ENCODE measurements at regions not wholly inside any gene's neighbourhood (a gene's known extent, or its start where the extent isn't known, plus 50 kb on each side); places are given as distances from the start of the nearest gene placed in this dataset.

- Mint-ChIP-seq H3K27me3 (ENCODE audit: insufficient read depth, unreplicated experiment) (no peaks in the 10 kb centered on the region), H3K9me3 (ENCODE audit: unreplicated experiment) (peaks cover 68% of the 10 kb centered on the region), H3K4me1 (ENCODE audit: insufficient read depth, unreplicated experiment) (no peaks in the 10 kb centered on the region), H3K4me3 (ENCODE audit: unreplicated experiment) (no peak overlapping the region), H3K27ac (ENCODE audit: low read depth, unreplicated experiment) (no peak overlapping the region), H3K36me3 (ENCODE audit: insufficient read depth, unreplicated experiment) (no peaks in the 10 kb centered on the region)
- POLR2A ChIA-PET = interaction anchor here (0.7 kb wide), 1 partner anchor 407 kb away, joined by 3 read pairs; no protein-coding TSS in a partner anchor
- TF ChIP-seq CTCF (IDR thresholded peaks at IDR 0.05; ENCODE audit: unreplicated experiment) = no peak
- CTCF ChIA-PET = interaction anchor here (0.5 kb wide), 1 partner anchor 132 kb away, joined by 3 read pairs; no protein-coding TSS in a partner anchor
- DNase-seq (ENCODE audit: unreplicated experiment) = no peak
- intact Hi-C loops (cut with micrococcal nuclease) = no loop called here
- BruUV-seq (replicated peaks) = no TSS peak
These were observed 381.5 kb downstream of the UQCRFS1 start for GRCh38 chr19:28831462-28831861.

- Mint-ChIP-seq H3K4me1 (ENCODE audit: insufficient read depth, unreplicated experiment) (no peaks in the 10 kb centered on the region), H3K4me3 (ENCODE audit: unreplicated experiment) (no peak overlapping the region), H3K27ac (ENCODE audit: low read depth, unreplicated experiment) (no peak overlapping the region), H3K27me3 (ENCODE audit: insufficient read depth, unreplicated experiment) (no peaks in the 10 kb centered on the region), H3K36me3 (ENCODE audit: insufficient read depth, unreplicated experiment) (no peaks in the 10 kb centered on the region), H3K9me3 (ENCODE audit: unreplicated experiment) (peaks cover 55% of the 10 kb centered on the region)
- TF ChIP-seq CTCF (IDR thresholded peaks at IDR 0.05; ENCODE audit: unreplicated experiment) = no peak
- ChIA-PET POLR2A (no interaction called here), CTCF (no interaction called here)
- BruUV-seq (replicated peaks) = no TSS peak
- intact Hi-C loops (cut with micrococcal nuclease) = no loop called here
- DNase-seq (ENCODE audit: unreplicated experiment) = no peak
These were observed 383.2 kb downstream of the UQCRFS1 start for GRCh38 chr19:28829762-28830161.

- POLR2A ChIA-PET = no interaction called here
- no peak for TF ChIP-seq CTCF (IDR thresholded peaks at IDR 0.05; ENCODE audit: unreplicated experiment)
- no TSS peak for BruUV-seq (replicated peaks)
- CTCF ChIA-PET = interaction anchor here (0.6 kb wide), 1 partner anchor 93 kb away, joined by 3 read pairs; no protein-coding TSS in a partner anchor
- Mint-ChIP-seq H3K27ac (ENCODE audit: low read depth, unreplicated experiment) (no peak overlapping the region), H3K9me3 (ENCODE audit: unreplicated experiment) (peaks cover 55% of the 10 kb centered on the region), H3K36me3 (ENCODE audit: insufficient read depth, unreplicated experiment) (no peaks in the 10 kb centered on the region), H3K4me1 (ENCODE audit: insufficient read depth, unreplicated experiment) (no peaks in the 10 kb centered on the region), H3K27me3 (ENCODE audit: insufficient read depth, unreplicated experiment) (no peaks in the 10 kb centered on the region), H3K4me3 (ENCODE audit: unreplicated experiment) (no peak overlapping the region)
- DNase-seq (ENCODE audit: unreplicated experiment) = no peak
- intact Hi-C loops (cut with micrococcal nuclease) = no loop called here
These were observed 383.6 kb downstream of the UQCRFS1 start for GRCh38 chr19:28829359-28829758.

- BruUV-seq (replicated peaks) = no TSS peak
- Mint-ChIP-seq H3K36me3 (ENCODE audit: insufficient read depth, unreplicated experiment) (no peaks in the 10 kb centered on the region), H3K4me1 (ENCODE audit: insufficient read depth, unreplicated experiment) (no peaks in the 10 kb centered on the region), H3K27ac (ENCODE audit: low read depth, unreplicated experiment) (no peak overlapping the region), H3K4me3 (ENCODE audit: unreplicated experiment) (no peak overlapping the region), H3K9me3 (ENCODE audit: unreplicated experiment) (peaks cover 55% of the 10 kb centered on the region), H3K27me3 (ENCODE audit: insufficient read depth, unreplicated experiment) (no peaks in the 10 kb centered on the region)
- no peak for TF ChIP-seq CTCF (IDR thresholded peaks at IDR 0.05; ENCODE audit: unreplicated experiment)
- POLR2A ChIA-PET = no interaction called here
- CTCF ChIA-PET = no interaction called here
- DNase-seq (ENCODE audit: unreplicated experiment) = no peak
- intact Hi-C loops (cut with micrococcal nuclease) = no loop called here
These were observed 384.6 kb downstream of the UQCRFS1 start for GRCh38 chr19:28828276-28828870.
